Endodermal cell (in vitro differentiated cells): ENCODE measurements at regions not wholly inside any gene's neighbourhood (a gene's known extent, or its start where the extent isn't known, plus 50 kb on each side); places are given as distances from the start of the nearest gene placed in this dataset.
"Not testable (repeated sequence)": the region's sequence is repeated elsewhere in the genome, so short reads cannot be mapped to it uniquely, and the experiment has no call there.

Source experiments
- DNase-seq: peaks from one replicate; pipeline ENCODE4 v3.0.0-alpha.2; 2017
- H3K27ac ChIP-seq: 2 replicates; pipeline ENCODE4 v1.5.1; 2013; ENCODE audit warnings: mild to moderate bottlenecking, low read depth, low read length, moderate library complexity
- H3K27me3 ChIP-seq: 2 replicates; pipeline ENCODE4 v1.6.1; 2013; ENCODE audit warnings: mild to moderate bottlenecking, low read length, moderate library complexity; ENCODE audit not compliant: insufficient read depth, control insufficient read depth, poor library complexity, severe bottlenecking
- H3K36me3 ChIP-seq: 2 replicates; pipeline ENCODE4 v1.7.0; 2013; ENCODE audit warnings: mild to moderate bottlenecking, low read length, moderate library complexity; ENCODE audit not compliant: control insufficient read depth, insufficient read depth
- H3K4me1 ChIP-seq: one replicate; pipeline ENCODE4 v1.7.0; 2013; ENCODE audit warnings: low read length; ENCODE audit not compliant: control insufficient read depth, insufficient read depth
- H3K4me3 ChIP-seq: 2 replicates; pipeline ENCODE4 v1.5.1; 2013; ENCODE audit warnings: mild to moderate bottlenecking, low read length, moderate library complexity
- H3K9ac ChIP-seq: 2 replicates; pipeline ENCODE4 v1.6.1; 2013; ENCODE audit warnings: mild to moderate bottlenecking, low read length, moderate library complexity; ENCODE audit not compliant: poor library complexity, severe bottlenecking; ENCODE audit errors: extremely low read depth
- H3K9me3 ChIP-seq: 2 replicates; pipeline ENCODE4 v1.6.1; 2013; ENCODE audit warnings: mild to moderate bottlenecking, low read length, moderate library complexity; ENCODE audit not compliant: control insufficient read depth
- H3K27ac Mint-ChIP-seq: 2 replicates; pipeline ENCODE4 v1.8.0; 2020; ENCODE audit warnings: mixed read lengths
- H3K27me3 Mint-ChIP-seq: 2 replicates; pipeline ENCODE4 v1.8.0; 2021; ENCODE audit warnings: mild to moderate bottlenecking, mixed read lengths; ENCODE audit not compliant: insufficient read depth
- H3K36me3 Mint-ChIP-seq: 2 replicates; pipeline ENCODE4 v1.8.0; 2020; ENCODE audit warnings: low read depth, mixed read lengths
- H3K4me1 Mint-ChIP-seq: 2 replicates; pipeline ENCODE4 v1.8.0; 2020; ENCODE audit warnings: mixed read lengths
- H3K4me3 Mint-ChIP-seq: 2 replicates; pipeline ENCODE4 v1.8.0; 2020; ENCODE audit warnings: mild to moderate bottlenecking, moderate library complexity, mixed read lengths
- H3K9me3 Mint-ChIP-seq: 2 replicates; pipeline ENCODE4 v1.8.0; 2020; ENCODE audit warnings: mild to moderate bottlenecking, mixed read lengths
- WGBS, 2 experiments: methylation state at CpG; one replicate each; pipeline versions ENCODE4 v1.1.5 to v1.1.7; 2013; ENCODE audit warnings: missing lambda C conversion rate in 2 of 2, mixed read lengths in 1 of 2; ENCODE audit not compliant: insufficient coverage in 1 of 2, insufficient read length in 1 of 2; 5-methylcytosine and 5-hydroxymethylcytosine counted together
- TF ChIP-seq, protein P1 (sequence below): fragments of 200-600 bp; sonication (generic); conservative IDR thresholded peaks from 2 replicates; pipeline ENCODE4 v1.5.0; 2021; ENCODE audit warnings: antibody characterized with exemption, mild to moderate bottlenecking

DNA sequence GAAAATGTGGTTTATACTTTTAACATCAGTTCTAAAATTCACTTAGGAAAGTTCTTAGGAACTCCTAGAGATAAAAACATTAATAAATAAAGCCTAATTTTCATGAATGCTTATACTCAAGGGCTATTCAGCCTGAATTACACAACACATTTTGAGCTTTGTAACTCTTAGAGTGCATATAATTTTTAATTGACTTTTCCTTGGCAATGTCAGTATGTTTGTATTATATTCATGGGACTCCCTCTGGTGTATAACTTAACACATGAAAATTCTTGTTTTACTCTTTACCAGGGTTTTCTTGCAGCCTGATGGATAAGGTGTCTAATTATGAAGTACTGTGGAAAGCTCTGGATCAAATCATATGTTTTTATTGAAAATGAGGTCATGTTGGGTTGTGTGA lies 150.6 kb upstream of the HMGA2 start:
- Histone ChIP-seq H3K27ac (no peak overlapping the region), H3K9me3 (no peaks in the 10 kb centered on the region), H3K36me3 (no peaks in the 10 kb centered on the region), H3K4me1 (no peaks in the 10 kb centered on the region), H3K27me3 (no peaks in the 10 kb centered on the region), H3K9ac (no peak overlapping the region), H3K4me3 (no peak overlapping the region)
- DNase-seq: no peak
- no peaks in the 10 kb centered on the region for H3K4me1 Mint-ChIP-seq
- no peak overlapping the region for H3K27ac Mint-ChIP-seq
- H3K27me3 Mint-ChIP-seq: no peaks in the 10 kb centered on the region
- no peak overlapping the region for H3K4me3 Mint-ChIP-seq
- H3K9me3 Mint-ChIP-seq: peaks cover 10% of the 10 kb centered on the region
- TF ChIP-seq, protein P1, sequence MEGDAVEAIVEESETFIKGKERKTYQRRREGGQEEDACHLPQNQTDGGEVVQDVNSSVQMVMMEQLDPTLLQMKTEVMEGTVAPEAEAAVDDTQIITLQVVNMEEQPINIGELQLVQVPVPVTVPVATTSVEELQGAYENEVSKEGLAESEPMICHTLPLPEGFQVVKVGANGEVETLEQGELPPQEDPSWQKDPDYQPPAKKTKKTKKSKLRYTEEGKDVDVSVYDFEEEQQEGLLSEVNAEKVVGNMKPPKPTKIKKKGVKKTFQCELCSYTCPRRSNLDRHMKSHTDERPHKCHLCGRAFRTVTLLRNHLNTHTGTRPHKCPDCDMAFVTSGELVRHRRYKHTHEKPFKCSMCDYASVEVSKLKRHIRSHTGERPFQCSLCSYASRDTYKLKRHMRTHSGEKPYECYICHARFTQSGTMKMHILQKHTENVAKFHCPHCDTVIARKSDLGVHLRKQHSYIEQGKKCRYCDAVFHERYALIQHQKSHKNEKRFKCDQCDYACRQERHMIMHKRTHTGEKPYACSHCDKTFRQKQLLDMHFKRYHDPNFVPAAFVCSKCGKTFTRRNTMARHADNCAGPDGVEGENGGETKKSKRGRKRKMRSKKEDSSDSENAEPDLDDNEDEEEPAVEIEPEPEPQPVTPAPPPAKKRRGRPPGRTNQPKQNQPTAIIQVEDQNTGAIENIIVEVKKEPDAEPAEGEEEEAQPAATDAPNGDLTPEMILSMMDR: no peak
- H3K36me3 Mint-ChIP-seq: no peaks in the 10 kb centered on the region

DNA sequence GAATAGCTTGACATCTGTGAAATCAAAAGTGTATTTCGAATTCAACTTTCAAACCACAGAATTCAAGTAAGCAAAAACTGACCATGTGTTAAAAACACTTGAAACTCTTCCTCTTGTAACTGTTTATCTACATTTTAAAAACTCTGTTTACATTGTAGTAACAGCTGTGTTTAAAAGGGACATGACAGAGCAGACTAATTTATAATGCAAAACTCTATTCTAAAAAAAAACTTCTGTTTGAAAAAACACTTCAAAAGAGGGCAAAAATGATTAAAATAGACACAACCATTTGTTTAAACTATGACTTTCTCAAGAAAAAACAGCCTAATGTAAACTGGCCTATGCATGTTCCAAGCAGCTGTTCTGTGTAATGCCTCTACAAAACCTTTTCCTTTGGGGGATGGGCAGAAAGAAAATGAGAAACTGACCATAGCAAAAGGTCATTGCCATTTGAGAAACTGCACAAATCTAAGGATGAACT lies 149.1 kb upstream of the HMGA2 start:
- TF ChIP-seq, protein P1: no peak
- no peaks in the 10 kb centered on the region for H3K4me1 ChIP-seq
- WGBS, 2 experiments: 79% methylated on average over 1 of the region's 1 CpG; no CpG with 5 or more reads in 1 of the 2 experiments
- H3K36me3 ChIP-seq: no peaks in the 10 kb centered on the region
- Mint-ChIP-seq H3K27ac (no peak overlapping the region), H3K9me3 (peaks cover 10% of the 10 kb centered on the region), H3K27me3 (no peaks in the 10 kb centered on the region), H3K36me3 (no peaks in the 10 kb centered on the region), H3K4me3 (no peak overlapping the region), H3K4me1 (no peaks in the 10 kb centered on the region)
- no peaks in the 10 kb centered on the region for H3K9me3 ChIP-seq
- no peaks in the 10 kb centered on the region for H3K27me3 ChIP-seq
- H3K4me3 ChIP-seq: no peak overlapping the region
- H3K27ac ChIP-seq: no peak overlapping the region
- no peak overlapping the region for H3K9ac ChIP-seq
- DNase-seq: no peak

GRCh38 chr12:65678172-65678571 lies 146.1 kb upstream of the HMGA2 start:
- not testable (repeated sequence) for H3K4me1 ChIP-seq, H3K27me3 Mint-ChIP-seq, H3K4me3 Mint-ChIP-seq, DNase-seq, H3K36me3 ChIP-seq, H3K27ac ChIP-seq, H3K9ac ChIP-seq, H3K9me3 ChIP-seq, H3K4me1 Mint-ChIP-seq, H3K27ac Mint-ChIP-seq, H3K27me3 ChIP-seq, H3K36me3 Mint-ChIP-seq, H3K4me3 ChIP-seq
- peaks cover 10% of the 10 kb centered on the region for H3K9me3 Mint-ChIP-seq
- WGBS, 2 experiments: 93 to 95% methylated on average over 3 to 4 of the region's 4 CpGs

GRCh38 chr12:65681226-65681625 lies 143.1 kb upstream of the HMGA2 start:
- Mint-ChIP-seq H3K36me3 (no peaks in the 10 kb centered on the region), H3K4me3 (no peak overlapping the region), H3K27ac (no peak overlapping the region), H3K27me3 (no peaks in the 10 kb centered on the region), H3K4me1 (no peaks in the 10 kb centered on the region), H3K9me3 (peaks cover 10% of the 10 kb centered on the region)
- Histone ChIP-seq H3K9me3 (no peaks in the 10 kb centered on the region), H3K9ac (no peak overlapping the region), H3K4me1 (no peaks in the 10 kb centered on the region), H3K27me3 (no peaks in the 10 kb centered on the region), H3K36me3 (no peaks in the 10 kb centered on the region), H3K4me3 (no peak overlapping the region), H3K27ac (no peak overlapping the region)
- no peak for DNase-seq
- TF ChIP-seq, protein P1: no peak
- 100% methylated on average over 1 of the region's 1 CpG; no CpG with 5 or more reads in 1 of the 2 experiments for WGBS, 2 experiments
